GM18498 (cell line): ENCODE measurements at regions not wholly inside any gene's neighbourhood (a gene's known extent, or its start where the extent isn't known, plus 50 kb on each side); places are given as distances from the start of the nearest gene placed in this dataset.
"Not testable (repeated sequence)": the region's sequence is repeated elsewhere in the genome, so short reads cannot be mapped to it uniquely, and the experiment has no call there.

Source experiments
- ATAC-seq: cut with Tn5 transposase; IDR thresholded peaks from one replicate; pipeline ENCODE4 v1.9.1; 2021; ENCODE audit warnings: mild to moderate bottlenecking, moderate library complexity; ENCODE audit not compliant: unreplicated experiment

GRCh38 chr3:21041621-21042020 is 709.4 kb downstream of the ZNF385D start:
- ATAC-seq = no peak

GRCh38 chr3:21036888-21037287 is 714.1 kb downstream of the ZNF385D start:
- ATAC-seq = no peak

GRCh38 chr3:21028412-21028811 is 722.6 kb downstream of the ZNF385D start:
- no peak for ATAC-seq

- no peak for ATAC-seq
Measured at GRCh38 chr3:21024563-21024962, 726.4 kb downstream of the ZNF385D start.

- ATAC-seq = no peak
Measured at GRCh38 chr3:21020681-21021080, 730.3 kb downstream of the ZNF385D start.

GRCh38 chr3:21020043-21020442 is 731.0 kb downstream of the ZNF385D start:
- no peak for ATAC-seq

GRCh38 chr3:21017115-21017852 is 733.7 kb downstream of the ZNF385D start:
- no peak for ATAC-seq

GRCh38 chr3:21013566-21013965 is 737.4 kb downstream of the ZNF385D start:
- ATAC-seq = no peak

GRCh38 chr3:20999661-21000060 is 751.3 kb downstream of the ZNF385D start:
- ATAC-seq = no peak

GRCh38 chr3:20997183-20997582 is 753.8 kb downstream of the ZNF385D start:
- no peak for ATAC-seq

GRCh38 chr3:20990896-20991295 is 760.1 kb downstream of the ZNF385D start:
- no peak for ATAC-seq

- not testable (repeated sequence) for ATAC-seq
Measured at GRCh38 chr3:20989653-20990052, 761.4 kb downstream of the ZNF385D start.

- no peak for ATAC-seq
Measured at GRCh38 chr3:20984594-20985205, 766.3 kb downstream of the ZNF385D start.

GRCh38 chr3:20975188-20975651 is 775.8 kb downstream of the ZNF385D start:
- ATAC-seq = no peak

GRCh38 chr3:20974396-20974795 is 776.6 kb downstream of the ZNF385D start:
- ATAC-seq = no peak

- not testable (repeated sequence) for ATAC-seq
Measured at GRCh38 chr3:20970807-20971206, 780.2 kb downstream of the ZNF385D start.

GRCh38 chr3:20967485-20967884 is 781.5 kb upstream of the SGO1 start:
- ATAC-seq = not testable (repeated sequence)

GRCh38 chr3:20958161-20958560 is 772.2 kb upstream of the SGO1 start:
- ATAC-seq = no peak

- no peak for ATAC-seq
Measured at GRCh38 chr3:20945892-20946291, 759.9 kb upstream of the SGO1 start.

- ATAC-seq = no peak
Measured at GRCh38 chr3:20935791-20936190, 749.8 kb upstream of the SGO1 start.

GRCh38 chr3:20931834-20932233 is 745.8 kb upstream of the SGO1 start:
- ATAC-seq = no peak

GRCh38 chr3:20930034-20930433 is 744.0 kb upstream of the SGO1 start:
- ATAC-seq = no peak
